Fibroblast of lung (primary cell): ENCODE measurements at regions not wholly inside any gene's neighbourhood (a gene's known extent, or its start where the extent isn't known, plus 50 kb on each side); places are given as distances from the start of the nearest gene placed in this dataset.
"Not testable (repeated sequence)": the region's sequence is repeated elsewhere in the genome, so short reads cannot be mapped to it uniquely, and the experiment has no call there.

Source experiments
- DNase-seq, 2 donors: peaks; one replicate each; pipeline versions ENCODE4 v3.0.0 to v3.0.0-alpha.2; 2010; ENCODE audit warnings: low read depth in 2 of 2
- H2AFZ ChIP-seq: 2 replicates; pipeline ENCODE4 v1.5.1; 2012; ENCODE audit warnings: low read length, control low read depth, inconsistent platforms
- H3K27ac ChIP-seq: 2 replicates; pipeline ENCODE4 v1.5.1; 2011; ENCODE audit warnings: low read length, control low read depth; ENCODE audit not compliant: insufficient read depth
- H3K27me3 ChIP-seq: 2 replicates; pipeline ENCODE4 v1.5.1; 2011; ENCODE audit warnings: mild to moderate bottlenecking, low read length; ENCODE audit not compliant: control insufficient read depth, insufficient read depth
- H3K36me3 ChIP-seq: 2 replicates; pipeline ENCODE4 v1.5.1; 2011; ENCODE audit warnings: low read length; ENCODE audit not compliant: control insufficient read depth, insufficient read depth
- H3K4me1 ChIP-seq: 2 replicates; pipeline ENCODE4 v1.5.1; 2011; ENCODE audit warnings: low read length; ENCODE audit not compliant: control insufficient read depth, insufficient read depth; ENCODE audit errors: extremely low read depth
- H3K4me2 ChIP-seq: 2 replicates; pipeline ENCODE4 v1.5.1; 2011; ENCODE audit warnings: low read length, control low read depth; ENCODE audit not compliant: insufficient read depth; ENCODE audit errors: extremely low read depth
- H3K4me3 ChIP-seq, 4 experiments: fragments of 200-600 bp in 1 of 4; sonication (generic) in 1 of 4; replicated peaks in 1 of 4; 2 replicates each; pipeline ENCODE4 v1.5.1; 2011 to 2016; ENCODE audit warnings: low read length in 4 of 4, low read depth in 3 of 4, mild to moderate bottlenecking in 3 of 4, control low read depth in 2 of 4, inconsistent platforms in 1 of 4, mixed read lengths in 1 of 4; ENCODE audit not compliant: insufficient read depth in 1 of 4; ENCODE audit errors: control extremely low read depth in 1 of 4
- H3K79me2 ChIP-seq: 2 replicates; pipeline ENCODE4 v1.5.1; 2012; ENCODE audit warnings: mild to moderate bottlenecking, low read length, inconsistent platforms; ENCODE audit not compliant: control insufficient read depth, insufficient read depth
- H3K9ac ChIP-seq: 2 replicates; pipeline ENCODE4 v1.5.1; 2011; ENCODE audit warnings: mild to moderate bottlenecking, low read length, control low read depth; ENCODE audit not compliant: insufficient read depth
- H3K9me3 ChIP-seq: 2 replicates; pipeline ENCODE4 v1.5.1; 2012; ENCODE audit warnings: low read depth, low read length; ENCODE audit not compliant: control insufficient read depth, insufficient read depth
- H4K20me1 ChIP-seq: 2 replicates; pipeline ENCODE4 v1.5.1; 2011; ENCODE audit warnings: low read length; ENCODE audit not compliant: control insufficient read depth, insufficient read depth; ENCODE audit errors: extremely low read depth
- EZH2 ChIP-seq: IDR thresholded peaks from 2 replicates; pipeline ENCODE4 v1.5.1; 2012; ENCODE audit warnings: low read length, control low read depth, mild to moderate bottlenecking; ENCODE audit errors: missing control alignments
- TF ChIP-seq, protein P1 (sequence below), 2 donors: IDR thresholded peaks in 1 of 2; conservative IDR thresholded peaks in 1 of 2; 1 replicate in 1 of 2; 2 replicates in 1 of 2; pipeline ENCODE4 v1.5.1; 2011 to 2012; ENCODE audit warnings: low read length in 2 of 2, control low read depth in 1 of 2, inconsistent platforms in 1 of 2, low read depth in 1 of 2, mild to moderate bottlenecking in 1 of 2

DNA sequence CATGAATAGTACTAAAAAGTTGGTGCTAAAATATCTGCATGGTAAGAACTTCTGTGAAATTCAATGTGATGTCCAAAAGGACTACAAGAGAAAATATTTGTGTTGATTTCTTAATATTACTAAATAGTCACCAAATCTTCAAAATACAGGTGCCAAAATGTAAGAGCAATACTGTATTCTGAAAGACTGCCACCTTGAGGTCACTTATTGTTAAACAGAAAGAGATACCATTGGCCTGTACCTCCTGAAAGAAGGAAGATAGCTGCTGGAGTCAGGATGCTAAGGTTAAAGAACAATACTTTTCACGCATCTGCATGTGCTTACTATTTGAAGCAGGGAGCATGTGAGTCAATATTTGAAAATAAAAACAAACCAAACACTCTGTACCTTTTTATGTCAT is 72.0 kb upstream of the LSAMP start:
- no peak overlapping the region for H3K27ac ChIP-seq
- no peaks in the 10 kb centered on the region for H3K27me3 ChIP-seq
- no peak overlapping the region for H3K4me3 ChIP-seq
- no peaks in the 10 kb centered on the region for H3K79me2 ChIP-seq
- no peaks in the 10 kb centered on the region for H3K36me3 ChIP-seq
- no peak overlapping the region for H3K4me2 ChIP-seq
- no peak overlapping the region for H2AFZ ChIP-seq
- H3K4me1 ChIP-seq: no peaks in the 10 kb centered on the region
- no peaks in the 10 kb centered on the region for H3K9me3 ChIP-seq
- H4K20me1 ChIP-seq: no peaks in the 10 kb centered on the region
- TF ChIP-seq, protein P1, sequence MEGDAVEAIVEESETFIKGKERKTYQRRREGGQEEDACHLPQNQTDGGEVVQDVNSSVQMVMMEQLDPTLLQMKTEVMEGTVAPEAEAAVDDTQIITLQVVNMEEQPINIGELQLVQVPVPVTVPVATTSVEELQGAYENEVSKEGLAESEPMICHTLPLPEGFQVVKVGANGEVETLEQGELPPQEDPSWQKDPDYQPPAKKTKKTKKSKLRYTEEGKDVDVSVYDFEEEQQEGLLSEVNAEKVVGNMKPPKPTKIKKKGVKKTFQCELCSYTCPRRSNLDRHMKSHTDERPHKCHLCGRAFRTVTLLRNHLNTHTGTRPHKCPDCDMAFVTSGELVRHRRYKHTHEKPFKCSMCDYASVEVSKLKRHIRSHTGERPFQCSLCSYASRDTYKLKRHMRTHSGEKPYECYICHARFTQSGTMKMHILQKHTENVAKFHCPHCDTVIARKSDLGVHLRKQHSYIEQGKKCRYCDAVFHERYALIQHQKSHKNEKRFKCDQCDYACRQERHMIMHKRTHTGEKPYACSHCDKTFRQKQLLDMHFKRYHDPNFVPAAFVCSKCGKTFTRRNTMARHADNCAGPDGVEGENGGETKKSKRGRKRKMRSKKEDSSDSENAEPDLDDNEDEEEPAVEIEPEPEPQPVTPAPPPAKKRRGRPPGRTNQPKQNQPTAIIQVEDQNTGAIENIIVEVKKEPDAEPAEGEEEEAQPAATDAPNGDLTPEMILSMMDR (conservative IDR thresholded peaks at IDR 0.05 in 1 of 2, IDR thresholded peaks at IDR 0.05 in 1 of 2; ENCODE audit: low read depth in 1 of 2, low read length in 2 of 2): peak in 1 of 2 donors; percentile 31
- TF ChIP-seq EZH2: no peak
- peak; percentile 0 to 19 for DNase-seq
- no peak overlapping the region for H3K9ac ChIP-seq

DNA sequence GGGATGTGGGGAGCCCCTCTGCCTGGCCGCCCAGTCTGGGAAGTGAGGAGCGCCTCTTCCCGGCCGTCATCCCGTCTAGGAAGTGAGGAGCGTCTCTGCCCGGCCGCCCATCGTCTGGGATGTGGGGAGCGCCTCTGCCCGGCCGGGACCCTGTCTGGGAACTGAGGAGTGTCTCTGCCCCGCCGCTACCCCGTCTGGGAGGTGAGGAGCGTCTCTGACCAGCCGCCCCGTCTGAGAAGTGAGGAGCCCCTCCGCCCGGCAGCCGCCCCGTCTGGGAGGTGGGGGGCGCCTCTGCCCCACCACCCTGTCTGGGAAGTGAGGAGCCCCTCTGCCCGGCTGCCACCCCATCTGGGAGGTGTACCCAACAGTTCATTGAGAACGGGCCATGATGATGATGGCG is 73.8 kb upstream of the LSAMP start:
- not testable (repeated sequence) for H4K20me1 ChIP-seq, H3K27ac ChIP-seq, H3K4me2 ChIP-seq, H3K36me3 ChIP-seq, H2AFZ ChIP-seq, H3K4me3 ChIP-seq, H3K9ac ChIP-seq, H3K9me3 ChIP-seq, H3K27me3 ChIP-seq, H3K79me2 ChIP-seq, DNase-seq, H3K4me1 ChIP-seq

DNA sequence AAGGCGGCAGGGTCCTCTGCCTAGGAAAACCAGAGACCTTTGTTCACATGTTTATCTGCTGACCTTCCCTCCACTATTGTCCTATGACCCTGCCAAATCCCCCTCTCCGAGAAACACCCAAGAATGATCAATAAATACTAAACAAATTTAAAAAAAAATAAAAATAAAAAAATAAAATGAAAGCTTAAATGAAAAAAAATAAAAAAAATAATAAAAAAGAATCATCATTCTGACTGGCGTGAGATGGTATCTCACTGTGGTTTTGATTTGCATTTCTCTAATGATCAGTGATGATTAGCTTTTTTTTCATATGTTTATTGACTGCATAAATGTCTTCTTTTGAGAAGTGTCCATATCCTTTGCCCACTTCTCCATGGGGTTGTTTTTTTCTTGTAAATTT is 74.5 kb upstream of the LSAMP start:
- not testable (repeated sequence) for H3K27me3 ChIP-seq, H3K36me3 ChIP-seq, H3K27ac ChIP-seq, H3K9ac ChIP-seq, H3K4me3 ChIP-seq, H3K9me3 ChIP-seq, H3K79me2 ChIP-seq, H4K20me1 ChIP-seq, H3K4me1 ChIP-seq, DNase-seq, H2AFZ ChIP-seq, H3K4me2 ChIP-seq

DNA sequence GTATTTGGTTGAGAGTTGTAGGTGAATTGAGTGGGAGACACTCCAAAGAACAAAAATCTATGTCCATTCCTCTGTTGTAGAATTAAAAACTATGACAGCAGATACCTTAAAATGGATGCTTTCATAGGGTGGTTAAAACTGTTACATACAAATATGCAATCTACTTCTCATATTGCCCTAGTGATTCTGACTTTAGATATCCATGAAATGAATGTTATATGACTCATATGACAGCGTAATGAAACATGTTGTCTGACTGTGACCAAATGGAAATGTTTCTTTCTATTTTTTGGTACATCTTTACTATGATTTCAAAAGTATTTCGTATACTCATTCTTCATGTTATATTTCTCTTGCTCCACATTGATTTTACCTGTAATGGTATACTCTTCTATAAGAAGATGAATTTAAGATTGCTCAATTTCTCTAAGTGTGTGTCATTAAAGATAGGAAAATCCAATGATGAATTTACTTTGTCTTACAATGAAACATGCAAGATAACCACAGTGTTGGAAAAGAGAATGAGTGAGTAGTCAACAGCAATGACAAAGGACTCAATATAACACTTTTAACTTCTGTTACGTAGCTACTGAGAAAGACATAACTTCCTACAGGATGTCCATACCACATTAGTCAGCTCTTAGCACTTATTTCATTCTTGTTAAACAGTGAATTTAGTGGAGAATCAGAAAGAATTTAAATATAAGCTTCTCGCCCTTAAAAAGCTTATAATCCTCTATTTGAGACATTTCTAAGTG is 79.3 kb upstream of the LSAMP start:
- DNase-seq: peak; percentile 24 to 39
- Histone ChIP-seq H3K36me3 (no peaks in the 10 kb centered on the region), H3K4me2 (no peak overlapping the region), H3K79me2 (no peaks in the 10 kb centered on the region), H4K20me1 (no peaks in the 10 kb centered on the region), H3K4me1 (no peaks in the 10 kb centered on the region), H3K9ac (no peak overlapping the region), H3K4me3 (no peak overlapping the region), H2AFZ (no peak overlapping the region), H3K27ac (no peak overlapping the region), H3K9me3 (no peaks in the 10 kb centered on the region), H3K27me3 (no peaks in the 10 kb centered on the region)
- no peak for TF ChIP-seq EZH2
- TF ChIP-seq, protein P1 (conservative IDR thresholded peaks at IDR 0.05 in 1 of 2, IDR thresholded peaks at IDR 0.05 in 1 of 2; ENCODE audit: low read depth in 1 of 2, low read length in 2 of 2): no peak
